Activated naive CD4-positive, alpha-beta T cell treated with anti-CD3 and anti-CD28 coated beads for 36 hours (primary cell): ENCODE measurements at regions not wholly inside any gene's neighbourhood (a gene's known extent, or its start where the extent isn't known, plus 50 kb on each side); places are given as distances from the start of the nearest gene placed in this dataset.
"Not testable (repeated sequence)": the region's sequence is repeated elsewhere in the genome, so short reads cannot be mapped to it uniquely, and the experiment has no call there.

ENCODE experiments used
- CTCF ChIA-PET: fragments of 350-600 bp; sonication (Branson Sonifier 250); formaldehyde crosslinking; loops from one replicate; lab custom pipeline; 2021; ENCODE audit warnings: antibody characterized with exemption; lab: Charles Lee
- DNase-seq: peaks from one replicate; pipeline ENCODE4 v3.0.0-alpha.2; 2020
- H3K27ac Mint-ChIP-seq: one replicate; pipeline ENCODE4 v1.8.0; 2021; ENCODE audit warnings: mild to moderate bottlenecking, mixed read lengths
- H3K27me3 Mint-ChIP-seq: one replicate; pipeline ENCODE4 v1.8.0; 2021; ENCODE audit warnings: low read depth, mixed read lengths
- H3K36me3 Mint-ChIP-seq: one replicate; pipeline ENCODE4 v1.8.0; 2021; ENCODE audit warnings: low read depth, mixed read lengths
- H3K4me1 Mint-ChIP-seq: one replicate; pipeline ENCODE4 v1.8.0; 2021; ENCODE audit warnings: low read depth, mixed read lengths
- H3K4me3 Mint-ChIP-seq: one replicate; pipeline ENCODE4 v1.8.0; 2021; ENCODE audit warnings: mild to moderate bottlenecking, moderate library complexity, mixed read lengths
- H3K9me3 Mint-ChIP-seq: one replicate; pipeline ENCODE4 v1.8.0; 2021; ENCODE audit warnings: mixed read lengths
- intact Hi-C: fragments of 100-400 bp; cut with micrococcal nuclease; formaldehyde crosslinking; loops from one replicate; pipeline ENCODE4 v1.15.1; 2023

GRCh38 chr10:3634646-3635045 is 150.4 kb downstream of the KLF6 start:
- H3K4me1 Mint-ChIP-seq, DNase-seq, H3K27ac Mint-ChIP-seq, H3K36me3 Mint-ChIP-seq, H3K9me3 Mint-ChIP-seq, intact Hi-C loops, H3K27me3 Mint-ChIP-seq, H3K4me3 Mint-ChIP-seq: not testable (repeated sequence)
- CTCF ChIA-PET, result interaction anchor here (0.6 kb wide), 1 partner anchor 110 kb away, joined by 3 read pairs; no protein-coding TSS in a partner anchor

GRCh38 chr10:3631701-3632330 is 153.2 kb downstream of the KLF6 start:
- H3K36me3 Mint-ChIP-seq, result no peaks in the 10 kb centered on the region
- H3K4me1 Mint-ChIP-seq, result no peaks in the 10 kb centered on the region
- CTCF ChIA-PET, result interaction anchor here (0.7 kb wide), 1 partner anchor 308 kb away, joined by 4 read pairs; no protein-coding TSS in a partner anchor
- no peak overlapping the region for H3K27ac Mint-ChIP-seq
- H3K9me3 Mint-ChIP-seq, result no peaks in the 10 kb centered on the region
- peaks cover under 1% of the 10 kb centered on the region for H3K27me3 Mint-ChIP-seq
- no peak for DNase-seq
- H3K4me3 Mint-ChIP-seq, result no peak overlapping the region
- intact Hi-C loops, result no loop called here

DNA sequence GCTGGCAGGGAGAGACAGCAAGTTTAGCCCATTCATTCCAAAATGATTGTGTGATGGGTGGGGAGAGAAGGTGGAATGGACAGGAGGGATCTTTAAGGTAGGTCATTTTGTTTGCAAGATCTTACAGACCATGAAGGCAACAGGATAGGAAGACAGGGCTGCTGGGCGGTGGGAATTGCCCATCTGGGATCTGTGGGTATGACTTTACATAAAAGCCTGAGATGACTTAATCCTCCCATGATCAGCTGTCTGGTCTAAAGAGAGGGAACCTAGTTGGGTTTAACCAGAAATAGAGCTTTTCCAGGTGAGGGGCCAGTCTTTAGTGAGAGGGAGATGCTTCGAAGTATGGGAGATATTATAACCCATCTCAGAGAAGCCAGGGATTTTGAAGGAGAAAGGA is 153.7 kb downstream of the KLF6 start:
- Mint-ChIP-seq H3K27ac (no peak overlapping the region), H3K36me3 (no peaks in the 10 kb centered on the region), H3K4me3 (no peak overlapping the region), H3K4me1 (no peaks in the 10 kb centered on the region), H3K27me3 (no peaks in the 10 kb centered on the region), H3K9me3 (no peaks in the 10 kb centered on the region)
- CTCF ChIA-PET, result interaction anchor here (0.7 kb wide), 1 partner anchor 308 kb away, joined by 4 read pairs; no protein-coding TSS in a partner anchor
- intact Hi-C loops, result no loop called here
- DNase-seq, result no peak

DNA sequence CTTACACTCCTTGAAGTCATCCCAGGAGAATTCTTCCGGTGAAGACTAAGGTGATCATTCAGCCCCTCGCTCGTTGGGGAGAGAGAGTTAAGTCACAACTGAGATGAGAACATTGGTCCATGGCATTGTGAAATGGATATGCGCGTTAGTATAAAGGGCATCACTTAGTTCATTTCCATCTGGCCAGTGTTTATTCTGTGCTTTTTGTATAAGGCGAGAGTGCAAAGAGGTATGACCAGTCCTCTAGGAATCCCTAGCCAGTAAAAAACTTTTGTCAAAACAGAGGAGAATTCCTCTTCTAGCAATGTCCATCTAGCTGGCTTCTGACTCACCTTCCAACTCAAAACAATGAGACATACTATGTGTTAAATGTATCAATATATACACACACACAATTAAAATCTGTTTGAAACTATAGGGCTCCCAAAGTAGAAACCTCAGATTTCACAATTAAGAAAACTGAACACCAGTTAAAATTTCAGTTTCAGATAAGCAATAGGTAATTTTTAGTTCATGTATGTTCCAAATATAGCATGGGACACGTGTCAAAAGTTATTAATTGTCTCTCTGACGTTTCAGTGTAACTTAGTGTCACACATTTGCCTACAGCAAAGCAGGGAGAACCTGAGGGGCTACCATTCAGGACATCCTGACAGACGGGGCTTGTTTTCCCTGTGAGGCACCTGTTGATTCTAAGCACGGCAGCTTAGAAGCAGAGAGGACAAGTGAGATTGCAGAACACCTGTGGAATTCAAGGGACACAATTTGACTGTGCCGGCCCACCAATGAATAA is 158.9 kb downstream of the KLF6 start:
- H3K27me3 Mint-ChIP-seq, result no peaks in the 10 kb centered on the region
- H3K4me3 Mint-ChIP-seq, result no peak overlapping the region
- H3K27ac Mint-ChIP-seq, result no peak overlapping the region
- no peak for DNase-seq
- peaks cover 21% of the 10 kb centered on the region for H3K4me1 Mint-ChIP-seq
- H3K36me3 Mint-ChIP-seq, result no peaks in the 10 kb centered on the region
- no peaks in the 10 kb centered on the region for H3K9me3 Mint-ChIP-seq
- CTCF ChIA-PET, result interaction anchor here (0.6 kb wide), 1 partner anchor 31 kb away, joined by 4 read pairs; no protein-coding TSS in a partner anchor
- intact Hi-C loops, result no loop called here

DNA sequence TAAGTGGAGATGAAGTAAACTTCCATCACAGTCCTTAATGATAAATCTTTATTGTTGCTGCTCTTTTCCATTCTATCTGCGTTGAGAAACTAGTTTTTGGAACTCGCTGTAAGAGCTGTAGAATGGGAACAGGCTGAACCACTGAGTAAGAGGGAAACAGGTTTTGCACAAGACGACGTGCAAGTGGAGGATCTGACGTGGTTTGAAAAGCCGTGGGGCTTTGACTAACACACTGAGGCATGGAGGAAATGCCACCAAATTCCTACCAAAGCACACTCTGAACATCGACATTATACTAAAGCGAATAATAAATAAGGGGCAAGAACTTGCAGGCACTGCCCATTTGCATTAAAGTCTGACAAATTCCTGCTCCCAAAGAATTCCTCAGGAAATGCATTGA is 160.6 kb downstream of the KLF6 start:
- H3K9me3 Mint-ChIP-seq, result peaks cover 7% of the 10 kb centered on the region
- intact Hi-C loops, result loop anchor here (5.0 kb wide), 1 partner anchor 228 kb away; no protein-coding TSS in a partner anchor
- no peak overlapping the region for H3K27ac Mint-ChIP-seq
- no peak overlapping the region for H3K4me3 Mint-ChIP-seq
- peaks cover 21% of the 10 kb centered on the region for H3K4me1 Mint-ChIP-seq
- CTCF ChIA-PET, result interaction anchor here (0.6 to 1.2 kb wide), 2 partner anchors 74 to 981 kb away, joined by 3 read pairs; no protein-coding TSS in a partner anchor
- peaks cover 6% of the 10 kb centered on the region for H3K36me3 Mint-ChIP-seq
- no peak for DNase-seq
- H3K27me3 Mint-ChIP-seq, result peaks cover 2% of the 10 kb centered on the region

DNA sequence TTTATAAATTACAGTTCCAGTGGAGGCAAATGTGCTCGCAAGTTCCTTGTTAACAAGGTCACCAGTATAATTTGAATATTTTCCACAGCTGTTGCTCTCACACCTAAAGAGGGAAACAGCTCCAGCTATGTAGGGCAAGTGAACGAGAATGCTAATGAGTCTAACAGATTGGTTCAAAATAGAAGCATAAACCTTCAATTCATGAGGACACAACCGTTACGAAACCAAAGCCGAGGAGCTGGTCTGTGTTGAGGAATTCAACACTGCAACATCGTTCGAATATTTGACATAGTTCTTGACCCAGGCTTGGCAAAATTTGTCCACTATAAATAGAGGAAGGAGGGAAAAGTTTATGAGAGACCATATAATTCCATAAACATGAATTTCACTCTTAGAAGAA is 161.3 kb downstream of the KLF6 start:
- H3K9me3 Mint-ChIP-seq, result peaks cover 7% of the 10 kb centered on the region
- peaks cover 6% of the 10 kb centered on the region for H3K36me3 Mint-ChIP-seq
- DNase-seq, result no peak
- CTCF ChIA-PET, result interaction anchor here (0.6 kb wide), 1 partner anchor 981 kb away, joined by 3 read pairs; no protein-coding TSS in a partner anchor
- no peak overlapping the region for H3K4me3 Mint-ChIP-seq
- peaks cover 21% of the 10 kb centered on the region for H3K4me1 Mint-ChIP-seq
- peaks cover 2% of the 10 kb centered on the region for H3K27me3 Mint-ChIP-seq
- H3K27ac Mint-ChIP-seq, result no peak overlapping the region
- intact Hi-C loops, result loop anchor here (1.0 to 5.0 kb wide), 6 partner anchors 45 to 1027 kb away; no protein-coding TSS in a partner anchor

- DNase-seq, result peak; percentile 51
Observed at GRCh38 chr10:3622845-3623621, 162.0 kb downstream of the KLF6 start.

DNA sequence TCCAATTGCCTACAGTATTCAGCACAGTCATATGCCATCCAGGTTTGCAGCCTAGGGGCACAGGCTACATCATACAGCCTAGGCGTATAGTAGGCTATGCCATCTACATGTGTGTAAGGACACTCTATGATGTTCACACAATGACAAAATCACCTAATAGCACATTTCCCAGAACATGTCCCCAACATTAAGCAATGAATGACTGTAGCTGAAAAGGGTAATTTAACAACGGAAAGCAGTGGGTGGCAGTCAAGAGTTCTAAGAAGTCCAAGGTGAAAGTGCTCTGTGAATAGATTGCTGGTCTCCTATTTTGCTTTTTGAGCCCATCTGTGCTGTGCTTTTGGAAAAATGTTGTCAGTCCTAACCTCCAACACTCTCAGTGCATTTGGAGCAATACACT is 162.6 kb downstream of the KLF6 start:
- Mint-ChIP-seq H3K4me3 (no peak overlapping the region), H3K27ac (peak overlapping the region; percentile 68), H3K4me1 (peaks cover 21% of the 10 kb centered on the region), H3K36me3 (peaks cover 6% of the 10 kb centered on the region), H3K9me3 (peaks cover 7% of the 10 kb centered on the region), H3K27me3 (peaks cover 2% of the 10 kb centered on the region)
- intact Hi-C loops, result loop anchor here (2.0 to 5.0 kb wide), 4 partner anchors 46 to 1028 kb away; no protein-coding TSS in a partner anchor
- DNase-seq, result peak; percentile 26
- CTCF ChIA-PET, result no interaction called here

More at GRCh38 chr10:3622845-3623621, 162.0 kb downstream of the KLF6 start:
- Mint-ChIP-seq H3K4me3 (no peak overlapping the region), H3K27ac (peak overlapping the region; percentile 68), H3K36me3 (peaks cover 6% of the 10 kb centered on the region), H3K9me3 (peaks cover 7% of the 10 kb centered on the region), H3K27me3 (peaks cover 2% of the 10 kb centered on the region), H3K4me1 (peaks cover 21% of the 10 kb centered on the region)
- intact Hi-C loops, result loop anchor here (1.0 to 5.0 kb wide), 6 partner anchors 46 to 1028 kb away; no protein-coding TSS in a partner anchor
- CTCF ChIA-PET, result interaction anchor here (0.7 kb wide), 1 partner anchor 69 kb away, joined by 3 read pairs; no protein-coding TSS in a partner anchor

DNA sequence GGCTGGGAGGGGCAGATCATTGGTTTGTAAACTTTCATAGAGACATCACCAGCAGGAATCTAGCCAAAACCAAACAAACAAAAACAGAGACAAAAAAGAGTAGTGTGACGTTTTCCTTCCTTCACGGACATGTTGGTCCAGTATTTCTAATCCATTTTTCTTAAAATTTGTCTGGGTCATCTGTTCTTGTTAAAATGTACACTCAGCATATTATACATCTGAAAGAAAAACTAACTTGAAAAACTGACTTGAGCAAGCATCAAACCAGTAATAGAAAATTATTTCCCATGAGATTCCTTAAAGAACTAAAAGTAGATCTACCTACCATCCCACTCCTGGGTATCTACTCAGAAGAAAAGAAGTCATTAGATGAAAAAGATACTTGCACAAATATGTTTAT is 164.2 kb downstream of the KLF6 start:
- H3K36me3 Mint-ChIP-seq, result peaks cover 6% of the 10 kb centered on the region
- H3K9me3 Mint-ChIP-seq, result peaks cover 7% of the 10 kb centered on the region
- CTCF ChIA-PET, result no interaction called here
- H3K27me3 Mint-ChIP-seq, result peaks cover 2% of the 10 kb centered on the region
- intact Hi-C loops, result loop anchor here (5.0 kb wide), 1 partner anchor 231 kb away; no protein-coding TSS in a partner anchor
- peaks cover 21% of the 10 kb centered on the region for H3K4me1 Mint-ChIP-seq
- no peak overlapping the region for H3K27ac Mint-ChIP-seq
- no peak for DNase-seq
- no peak overlapping the region for H3K4me3 Mint-ChIP-seq

DNA sequence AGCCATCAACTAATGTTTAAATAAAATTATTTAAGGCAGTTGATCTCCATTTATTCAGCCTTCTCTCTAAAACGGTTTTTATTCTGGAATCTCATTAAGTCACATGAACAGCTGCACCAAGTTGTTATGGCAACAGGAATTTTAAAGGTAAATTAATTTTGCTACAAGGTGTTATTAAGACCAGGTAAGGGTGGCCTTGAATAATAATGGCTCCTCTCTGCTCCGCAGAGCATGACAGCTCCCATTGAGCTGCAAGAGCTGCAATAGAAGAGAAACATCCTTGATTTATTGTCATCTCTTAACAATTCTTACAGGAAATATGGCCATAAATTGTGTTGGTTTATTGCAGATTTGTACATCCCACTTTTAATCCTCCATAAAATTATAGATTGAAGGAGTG is 165.8 kb downstream of the KLF6 start:
- Mint-ChIP-seq H3K4me3 (no peak overlapping the region), H3K9me3 (peaks cover 7% of the 10 kb centered on the region), H3K4me1 (peaks cover 21% of the 10 kb centered on the region), H3K27me3 (peaks cover 2% of the 10 kb centered on the region), H3K36me3 (peaks cover 6% of the 10 kb centered on the region), H3K27ac (no peak overlapping the region)
- intact Hi-C loops, result no loop called here
- no peak for DNase-seq
- CTCF ChIA-PET, result no interaction called here

GRCh38 chr10:3616880-3617279 is 168.1 kb downstream of the KLF6 start:
- no peak for DNase-seq
- Mint-ChIP-seq H3K27me3 (peaks cover 2% of the 10 kb centered on the region), H3K36me3 (peaks cover 7% of the 10 kb centered on the region), H3K4me3 (no peak overlapping the region), H3K27ac (no peak overlapping the region), H3K9me3 (peaks cover 11% of the 10 kb centered on the region), H3K4me1 (peaks cover 3% of the 10 kb centered on the region)
- intact Hi-C loops, result no loop called here
- CTCF ChIA-PET, result no interaction called here
